GM21423 (cell line): ENCODE measurements at regions not wholly inside any gene's neighbourhood (a gene's known extent, or its start where the extent isn't known, plus 50 kb on each side); places are given as distances from the start of the nearest gene placed in this dataset.

Experiments used
- ATAC-seq: cut with Tn5 transposase; IDR thresholded peaks from one replicate; pipeline ENCODE4 v1.9.1; 2021; ENCODE audit warnings: mild to moderate bottlenecking, moderate library complexity; ENCODE audit not compliant: unreplicated experiment

GRCh38 chr4:146029939-146030710, 91.5 kb upstream of the ZNF827 start:
- peak; percentile 87 for ATAC-seq

GRCh38 chr4:146029147-146029546, 90.5 kb upstream of the ZNF827 start:
- ATAC-seq = peak; percentile 46

- no peak for ATAC-seq
Observed at GRCh38 chr4:146027761-146028160, 89.1 kb upstream of the ZNF827 start.

- peak; percentile 98 for ATAC-seq
Observed at GRCh38 chr4:146023334-146023967, 84.8 kb upstream of the ZNF827 start.

GRCh38 chr4:146022541-146022940, 83.9 kb upstream of the ZNF827 start:
- no peak for ATAC-seq

GRCh38 chr4:146018247-146018646, 79.6 kb upstream of the ZNF827 start:
- no peak for ATAC-seq

GRCh38 chr4:146004730-146005129, 66.1 kb upstream of the ZNF827 start:
- ATAC-seq = no peak

- ATAC-seq = no peak
Observed at GRCh38 chr4:145988628-145989027, 50.0 kb upstream of the ZNF827 start.
